GM06990 (cell line): ENCODE measurements at regions not wholly inside any gene's neighbourhood (a gene's known extent, or its start where the extent isn't known, plus 50 kb on each side); places are given as distances from the start of the nearest gene placed in this dataset.

Experiments
- DNase-seq: peaks from one replicate; pipeline ENCODE4 v3.0.0-alpha.2; 2011; ENCODE audit not compliant: insufficient read length; ENCODE audit errors: extremely low read depth
- H3K27me3 ChIP-seq: replicated peaks from 2 replicates; pipeline ENCODE4 v1.6.0; 2011; ENCODE audit warnings: low read length; ENCODE audit not compliant: control insufficient read depth, insufficient read depth
- H3K36me3 ChIP-seq: 2 replicates; pipeline ENCODE4 v1.5.1; 2011; ENCODE audit warnings: low read length; ENCODE audit not compliant: control insufficient read depth, insufficient read depth
- H3K4me3 ChIP-seq: replicated peaks from 2 replicates; pipeline ENCODE4 v1.5.1; 2011; ENCODE audit warnings: low read depth, mild to moderate bottlenecking, control low read depth, low read length
- TF ChIP-seq, protein P1 (sequence below): IDR thresholded peaks from 2 replicates; pipeline ENCODE4 v1.5.1; 2011; ENCODE audit warnings: low read length, control low read depth, mild to moderate bottlenecking, inconsistent platforms; ENCODE audit not compliant: insufficient read depth, poor library complexity, severe bottlenecking

DNA sequence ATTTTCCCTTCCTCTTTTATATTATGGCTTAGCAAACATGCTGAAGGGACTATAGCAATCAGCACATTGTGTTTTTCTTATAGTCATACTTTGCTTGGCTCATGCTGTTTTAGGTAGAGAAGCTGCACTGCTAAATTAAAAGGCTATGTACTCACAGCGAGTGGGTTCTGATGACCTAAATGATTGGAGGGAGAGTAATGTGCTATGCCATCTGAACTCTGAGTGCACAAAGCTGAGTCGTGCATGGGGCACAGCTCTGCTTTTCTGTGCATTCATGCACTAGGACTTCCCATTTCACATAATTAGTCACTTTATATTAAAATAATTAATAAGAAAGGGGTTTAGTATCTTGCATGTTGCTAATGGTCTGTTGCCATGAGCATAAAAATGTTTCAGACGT lies 132.7 kb upstream of the ADGRL3 start:
- H3K4me3 ChIP-seq: no peak overlapping the region
- H3K27me3 ChIP-seq: no peaks in the 10 kb centered on the region
- H3K36me3 ChIP-seq: no peaks in the 10 kb centered on the region
- DNase-seq: no peak
- TF ChIP-seq, protein P1, sequence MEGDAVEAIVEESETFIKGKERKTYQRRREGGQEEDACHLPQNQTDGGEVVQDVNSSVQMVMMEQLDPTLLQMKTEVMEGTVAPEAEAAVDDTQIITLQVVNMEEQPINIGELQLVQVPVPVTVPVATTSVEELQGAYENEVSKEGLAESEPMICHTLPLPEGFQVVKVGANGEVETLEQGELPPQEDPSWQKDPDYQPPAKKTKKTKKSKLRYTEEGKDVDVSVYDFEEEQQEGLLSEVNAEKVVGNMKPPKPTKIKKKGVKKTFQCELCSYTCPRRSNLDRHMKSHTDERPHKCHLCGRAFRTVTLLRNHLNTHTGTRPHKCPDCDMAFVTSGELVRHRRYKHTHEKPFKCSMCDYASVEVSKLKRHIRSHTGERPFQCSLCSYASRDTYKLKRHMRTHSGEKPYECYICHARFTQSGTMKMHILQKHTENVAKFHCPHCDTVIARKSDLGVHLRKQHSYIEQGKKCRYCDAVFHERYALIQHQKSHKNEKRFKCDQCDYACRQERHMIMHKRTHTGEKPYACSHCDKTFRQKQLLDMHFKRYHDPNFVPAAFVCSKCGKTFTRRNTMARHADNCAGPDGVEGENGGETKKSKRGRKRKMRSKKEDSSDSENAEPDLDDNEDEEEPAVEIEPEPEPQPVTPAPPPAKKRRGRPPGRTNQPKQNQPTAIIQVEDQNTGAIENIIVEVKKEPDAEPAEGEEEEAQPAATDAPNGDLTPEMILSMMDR: no peak

DNA sequence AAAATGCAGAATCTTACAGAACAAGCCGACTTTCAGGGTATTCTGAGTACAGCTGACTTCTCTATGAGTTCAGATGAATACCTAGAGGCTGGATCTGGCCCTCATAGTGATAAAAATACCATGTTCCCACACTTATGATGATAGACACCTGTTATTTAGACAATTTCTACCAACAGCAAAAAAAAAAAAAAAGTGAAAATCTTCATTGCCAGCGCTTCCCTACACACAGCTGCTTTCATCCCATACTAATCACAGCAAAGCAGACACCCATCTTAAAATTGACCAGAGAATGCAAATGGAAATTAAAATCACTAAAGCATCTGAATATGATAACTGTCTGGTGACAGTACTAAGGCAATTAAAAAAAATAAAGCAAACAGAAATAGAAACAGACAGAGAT lies 132.1 kb upstream of the ADGRL3 start:
- no peak for DNase-seq
- Histone ChIP-seq H3K4me3 (no peak overlapping the region), H3K27me3 (no peaks in the 10 kb centered on the region), H3K36me3 (no peaks in the 10 kb centered on the region)
- TF ChIP-seq, protein P1: no peak

DNA sequence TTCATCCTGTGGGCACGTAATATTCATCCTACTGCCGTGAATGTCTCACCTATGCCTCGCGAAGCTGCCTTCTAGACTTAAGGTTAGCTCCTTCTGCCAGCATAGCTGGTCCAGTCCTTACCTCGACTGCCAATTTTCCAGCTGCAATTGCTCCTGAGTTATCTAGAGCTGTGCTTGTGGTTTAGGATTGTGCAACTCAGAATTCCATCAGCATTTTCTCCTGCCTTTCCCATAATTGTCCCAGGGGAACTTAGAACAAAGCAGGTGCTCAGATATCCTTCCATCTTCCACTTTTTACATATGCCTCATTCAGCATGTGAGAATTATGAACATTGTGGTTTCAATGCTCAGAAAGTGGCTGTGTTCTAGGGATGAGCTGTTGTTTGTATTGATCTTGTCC lies 131.4 kb upstream of the ADGRL3 start:
- H3K4me3 ChIP-seq: no peak overlapping the region
- no peaks in the 10 kb centered on the region for H3K36me3 ChIP-seq
- H3K27me3 ChIP-seq: no peaks in the 10 kb centered on the region
- TF ChIP-seq, protein P1: no peak
- DNase-seq: no peak

DNA sequence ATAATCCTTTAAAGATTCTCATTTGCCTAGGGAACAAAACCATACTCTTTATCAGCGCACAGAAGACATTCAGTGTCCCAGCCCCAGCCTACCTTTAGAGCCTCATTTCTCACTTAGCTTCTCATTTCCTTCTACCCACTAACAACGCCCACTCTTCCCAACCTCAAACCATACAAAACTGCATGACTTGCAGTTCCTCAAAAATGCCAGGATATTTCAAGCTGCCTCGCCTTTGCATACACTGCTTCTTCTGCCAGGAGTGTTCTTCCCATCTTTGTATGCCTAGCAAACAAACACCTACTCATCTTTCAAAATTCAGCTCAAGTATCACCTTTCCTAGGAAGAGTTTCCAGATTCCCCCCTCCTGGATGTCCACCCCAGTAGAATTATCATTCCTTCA lies 129.9 kb upstream of the ADGRL3 start:
- TF ChIP-seq, protein P1: no peak
- DNase-seq: no peak
- Histone ChIP-seq H3K27me3 (no peaks in the 10 kb centered on the region), H3K36me3 (no peaks in the 10 kb centered on the region), H3K4me3 (no peak overlapping the region)

DNA sequence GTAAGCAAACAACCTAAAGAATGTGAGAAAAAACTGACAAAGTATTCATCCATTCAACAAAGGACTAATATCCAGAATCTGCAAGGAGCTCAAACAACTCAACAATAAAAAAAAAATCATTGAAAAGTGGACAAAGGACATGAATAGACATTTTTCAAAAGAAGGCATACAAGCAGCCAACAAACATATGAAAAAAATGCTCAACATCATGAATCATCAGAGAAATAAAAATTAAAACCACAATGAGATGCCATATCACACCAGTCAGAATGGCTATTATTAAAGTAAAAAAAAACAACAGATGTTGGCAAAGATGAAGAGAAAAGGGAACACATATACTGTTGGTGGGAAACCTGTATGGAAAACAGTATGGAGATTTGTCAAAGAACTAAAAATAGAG lies 120.7 kb upstream of the ADGRL3 start:
- no peaks in the 10 kb centered on the region for H3K27me3 ChIP-seq
- no peak overlapping the region for H3K4me3 ChIP-seq
- no peaks in the 10 kb centered on the region for H3K36me3 ChIP-seq
- TF ChIP-seq, protein P1: no peak
- no peak for DNase-seq

DNA sequence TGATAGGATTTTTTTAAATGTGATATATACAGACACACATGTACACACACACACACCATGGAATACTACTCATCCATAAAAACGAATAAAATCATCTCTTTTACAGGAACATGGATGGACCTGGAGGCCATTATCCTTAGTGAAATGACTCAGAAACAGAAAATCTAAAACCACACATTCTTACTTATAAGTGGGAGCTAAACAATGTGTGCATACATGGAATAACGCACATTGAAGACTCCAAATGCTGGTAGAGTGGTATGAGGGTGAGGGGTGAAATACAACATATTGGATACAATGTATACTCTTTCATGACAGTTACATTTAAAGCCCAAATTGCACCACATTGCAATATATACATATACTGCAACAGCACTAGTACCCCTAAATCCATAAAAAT lies 120.2 kb upstream of the ADGRL3 start:
- TF ChIP-seq, protein P1: no peak
- H3K4me3 ChIP-seq: no peak overlapping the region
- no peak for DNase-seq
- no peaks in the 10 kb centered on the region for H3K27me3 ChIP-seq
- no peaks in the 10 kb centered on the region for H3K36me3 ChIP-seq
